ENCODE measurements at regions not wholly inside any gene's neighbourhood (a gene's known extent, or its start where the extent isn't known, plus 50 kb on each side); places are given as distances from the start of the nearest gene placed in this dataset.

DNA sequence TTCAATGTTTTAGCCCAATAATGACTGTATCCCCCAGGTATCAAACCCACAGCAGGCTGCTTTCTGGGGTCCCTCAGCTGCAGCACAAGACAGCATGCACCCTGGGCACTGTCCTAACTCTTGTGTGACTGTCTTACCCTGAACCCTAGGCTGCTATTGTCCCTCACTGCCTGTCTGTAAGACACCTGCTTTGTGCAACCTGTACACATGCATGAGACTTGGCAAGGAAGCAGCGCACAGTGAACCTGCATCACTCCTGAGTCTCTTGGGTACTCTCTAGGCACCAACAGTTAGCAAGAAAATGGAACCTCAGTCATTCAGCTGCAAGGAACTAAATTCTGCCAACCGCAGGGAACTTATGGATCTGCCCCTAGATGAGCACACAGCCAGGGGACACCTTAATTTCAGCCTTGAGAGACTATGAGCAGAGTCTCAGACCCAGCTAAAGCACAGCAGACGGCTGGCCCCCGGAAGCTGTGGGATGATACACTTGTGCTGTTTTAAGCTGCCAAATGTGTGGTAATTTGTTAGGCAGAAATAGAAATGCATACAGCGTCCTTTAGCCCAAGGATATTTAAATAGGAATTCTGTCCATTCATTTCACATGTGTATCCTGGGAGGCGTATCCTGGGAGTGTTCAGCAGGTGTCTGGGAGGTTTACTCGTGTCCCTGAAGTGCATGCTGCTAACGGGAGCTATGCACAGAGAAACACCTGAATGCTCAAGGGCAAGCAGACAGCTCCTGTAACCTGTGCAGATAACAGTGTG is 223.8 kb downstream of the KLF13 start:
- no peak overlapping the region for H3K4me3 ChIP-seq (ENCODE audit: control extremely low read depth in 1 of 5, extremely low read depth in 1 of 5, insufficient read depth in 1 of 5, low read depth in 2 of 5, low read length in 4 of 5)
- H2AFZ ChIP-seq (ENCODE audit: insufficient read depth, low read depth, low read length, poor library complexity, severe bottlenecking) = no peak overlapping the region
- no peaks in the 10 kb centered on the region for H3K4me1 Mint-ChIP-seq
- H3K4me1 ChIP-seq (ENCODE audit: control insufficient read depth in 2 of 2, insufficient read depth in 2 of 2, low read length in 2 of 2) = no peaks in the 10 kb centered on the region
- H3K79me2 ChIP-seq (ENCODE audit: control insufficient read depth, insufficient read depth, low read length) = no peaks in the 10 kb centered on the region
- no peaks in the 10 kb centered on the region for H3K36me3 ChIP-seq (replicated peaks in 1 of 2; ENCODE audit: control extremely low read depth in 1 of 2, control insufficient read depth in 1 of 2, extremely low read depth in 1 of 2, insufficient read depth in 2 of 2, low read length in 1 of 2)
- no peak overlapping the region for H3K4me2 ChIP-seq (replicated peaks; ENCODE audit: low read depth, low read length, poor library complexity, severe bottlenecking)
- intact Hi-C loops (cut with micrococcal nuclease) = no loop called here
- no peak for ATAC-seq (ENCODE audit: low read depth)
- H3K27ac ChIP-seq (ENCODE audit: low read length in 2 of 2) = no peak overlapping the region
- no peak overlapping the region for H3K4me3 Mint-ChIP-seq
- DNase-seq = no peak
- H4K20me1 ChIP-seq (ENCODE audit: control insufficient read depth, insufficient read depth, low read length, poor library complexity, severe bottlenecking) = no peaks in the 10 kb centered on the region
- H3K9me3 Mint-ChIP-seq (ENCODE audit: insufficient read depth) = no peaks in the 10 kb centered on the region
- H3K27me3 ChIP-seq (replicated peaks in 1 of 4; ENCODE audit: control extremely low read depth in 1 of 4, control insufficient read depth in 3 of 4, insufficient read depth in 4 of 4, low read length in 3 of 4) = peaks cover 0 to 2% (median 0%) of the 10 kb centered on the region in 4 experiments
- H3K27me3 Mint-ChIP-seq = peaks cover 29% of the 10 kb centered on the region
- TF ChIP-seq CTCF (IDR thresholded peaks at IDR 0.05) = no peak
- no peaks in the 10 kb centered on the region for H3K9me3 ChIP-seq (ENCODE audit: control extremely low read depth in 1 of 3, control insufficient read depth in 2 of 3, insufficient read depth in 1 of 3, low read length in 2 of 3)
- no peak overlapping the region for H3K27ac Mint-ChIP-seq
- 93% methylated on average over 8 of the region's 8 CpGs for WGBS (ENCODE audit: insufficient coverage)
- CTCF ChIA-PET = no interaction called here
- POLR2A ChIA-PET = no interaction called here
- no peak overlapping the region for H3K9ac ChIP-seq (ENCODE audit: low read length)

GRCh38 chr15:31551323-31551722 is 224.7 kb downstream of the KLF13 start:
- no peaks in the 10 kb centered on the region for H3K36me3 ChIP-seq (replicated peaks in 1 of 2; ENCODE audit: control extremely low read depth in 1 of 2, control insufficient read depth in 1 of 2, extremely low read depth in 1 of 2, insufficient read depth in 2 of 2, low read length in 1 of 2)
- no peaks in the 10 kb centered on the region for H3K9me3 ChIP-seq (ENCODE audit: control extremely low read depth in 1 of 3, control insufficient read depth in 2 of 3, insufficient read depth in 1 of 3, low read length in 2 of 3)
- ATAC-seq (ENCODE audit: low read depth) (no peak), DNase-seq (no peak)
- H3K27ac ChIP-seq (ENCODE audit: low read length in 2 of 2) = no peak overlapping the region
- peaks cover 0 to 2% (median 0%) of the 10 kb centered on the region in 4 experiments for H3K27me3 ChIP-seq (replicated peaks in 1 of 4; ENCODE audit: control extremely low read depth in 1 of 4, control insufficient read depth in 3 of 4, insufficient read depth in 4 of 4, low read length in 3 of 4)
- no peak overlapping the region for H3K4me3 ChIP-seq (ENCODE audit: control extremely low read depth in 1 of 5, extremely low read depth in 1 of 5, insufficient read depth in 1 of 5, low read depth in 2 of 5, low read length in 4 of 5)
- no peaks in the 10 kb centered on the region for H3K9me3 Mint-ChIP-seq (ENCODE audit: insufficient read depth)
- H3K27me3 Mint-ChIP-seq = peaks cover 27% of the 10 kb centered on the region
- POLR2A ChIA-PET = no interaction called here
- WGBS (ENCODE audit: insufficient coverage) = 83% methylated on average over 4 of the region's 5 CpGs
- H2AFZ ChIP-seq (ENCODE audit: insufficient read depth, low read depth, low read length, poor library complexity, severe bottlenecking) = no peak overlapping the region
- H3K4me1 Mint-ChIP-seq = no peaks in the 10 kb centered on the region
- intact Hi-C loops (cut with micrococcal nuclease) = no loop called here
- H3K4me1 ChIP-seq (ENCODE audit: control insufficient read depth in 2 of 2, insufficient read depth in 2 of 2, low read length in 2 of 2) = no peaks in the 10 kb centered on the region
- no peak overlapping the region for H3K4me3 Mint-ChIP-seq
- H3K4me2 ChIP-seq (replicated peaks; ENCODE audit: low read depth, low read length, poor library complexity, severe bottlenecking) = no peak overlapping the region
- CTCF ChIA-PET = interaction anchor here (0.9 kb wide), 1 partner anchor 422 kb away, joined by 3 read pairs; no protein-coding TSS in a partner anchor
- no peak overlapping the region for H3K27ac Mint-ChIP-seq
- H3K9ac ChIP-seq (ENCODE audit: low read length) = no peak overlapping the region
- no peaks in the 10 kb centered on the region for H4K20me1 ChIP-seq (ENCODE audit: control insufficient read depth, insufficient read depth, low read length, poor library complexity, severe bottlenecking)
- TF ChIP-seq CTCF (IDR thresholded peaks at IDR 0.05) (no peak), EZH2 (IDR thresholded peaks at IDR 0.05; ENCODE audit: borderline replicate concordance, insufficient read depth, low read depth, low read length, poor library complexity, severe bottlenecking) (no peak)
- no peaks in the 10 kb centered on the region for H3K79me2 ChIP-seq (ENCODE audit: control insufficient read depth, insufficient read depth, low read length)

Data from B cell (primary cell).